K562 (cell line): ENCODE measurements at regions not wholly inside any gene's neighbourhood (a gene's known extent, or its start where the extent isn't known, plus 50 kb on each side); places are given as distances from the start of the nearest gene placed in this dataset.

Experiments used
- ATAC-seq: fragments of 200-7000 bp; cut with Tn5 transposase; 3 replicates; pipeline ENCODE4 v1.9.1; 2020; ENCODE audit warnings: moderate library complexity
- BruUV-seq: library from RNA; stranded (reverse); fragments of 400-500 nt; replicated peaks from 2 replicates; lab custom pipeline; 2021; lab: Mats Ljungman, UMichigan
- CTCF ChIA-PET: fragments of 300-600 bp; formaldehyde crosslinking; extraction: SDS; loops from one replicate; lab custom pipeline; 2021; ENCODE audit warnings: low intra/inter-chr PET ratio; lab: Yijun Ruan, JAX
- POLR2A ChIA-PET: fragments of 300-600, 350-650 bp; sonication (Branson Sonifier 250); formaldehyde crosslinking; extraction: SDS; loops from one replicate; lab custom pipeline; 2021; ENCODE audit warnings: antibody characterized with exemption, inconsistent platforms; lab: Yijun Ruan, JAX
- DNase-seq, 4 experiments: peaks; one replicate each; pipeline versions ENCODE4 v3.0.0 to v3.0.0-alpha.2; 2011 to 2018; ENCODE audit warnings: low spot score in 3 of 4, mixed read lengths in 3 of 4; ENCODE audit errors: extremely low read depth in 1 of 4
- FAIRE-seq: peaks from 2 replicates; lab custom pipeline; 2011; peaks lifted over from hg19 to GRCh38; lab: Jason Lieb, UNC
- H2AFZ ChIP-seq: 2 replicates; pipeline ENCODE4 v1.6.0; 2011; ENCODE audit warnings: low read depth, low read length, control low read depth, inconsistent platforms
- H3K27ac ChIP-seq: fragments of 200-600 bp; 3 replicates; pipeline ENCODE4 v1.8.0; 2011; ENCODE audit warnings: low read depth, mild to moderate bottlenecking, control low read depth, inconsistent platforms, low read length, moderate library complexity, mixed read lengths; ENCODE audit errors: extremely low read depth
- H3K27me3 ChIP-seq, 2 experiments: fragments of 300-600 bp in 1 of 2; 2 replicates in 1 of 2; 3 replicates in 1 of 2; pipeline versions ENCODE4 v1.6.0 to v1.8.0; 2011; ENCODE audit warnings: inconsistent platforms in 2 of 2, low read length in 2 of 2, mild to moderate bottlenecking in 1 of 2, mixed read lengths in 1 of 2, moderate library complexity in 1 of 2; ENCODE audit not compliant: control insufficient read depth in 2 of 2, insufficient read depth in 2 of 2
- H3K36me3 ChIP-seq: fragments of 300-600 bp; 3 replicates; pipeline ENCODE4 v1.8.0; 2011; ENCODE audit warnings: mild to moderate bottlenecking, low read length, inconsistent platforms; ENCODE audit not compliant: control insufficient read depth, insufficient read depth
- H3K4me1 ChIP-seq, 2 experiments: fragments of 200-600 bp in 1 of 2; replicated peaks in 1 of 2; 2 replicates in 1 of 2; 3 replicates in 1 of 2; pipeline versions ENCODE4 v1.5.1 to v1.8.0; 2011; ENCODE audit warnings: inconsistent platforms in 2 of 2, low read length in 2 of 2, mild to moderate bottlenecking in 1 of 2, mixed read lengths in 1 of 2, moderate library complexity in 1 of 2; ENCODE audit not compliant: control insufficient read depth in 2 of 2, insufficient read depth in 2 of 2
- H3K4me2 ChIP-seq: 2 replicates; pipeline ENCODE4 v1.6.1; 2011; ENCODE audit warnings: low read length, control low read depth, inconsistent platforms, mixed read lengths; ENCODE audit not compliant: insufficient read depth
- H3K4me3 ChIP-seq: fragments of 200-600 bp; sonication (generic), shearing (Covaris generic); 2 replicates; pipeline ENCODE4 v1.5.1; 2016; ENCODE audit warnings: control low read depth, inconsistent platforms
- H3K79me2 ChIP-seq: fragments of 200-600 bp; 3 replicates; pipeline ENCODE4 v1.8.0; 2011; ENCODE audit warnings: low read length, inconsistent platforms; ENCODE audit not compliant: control insufficient read depth, insufficient read depth
- H3K9ac ChIP-seq, 2 experiments: 2 replicates each; pipeline versions ENCODE4 v1.6.0 to v1.6.1; 2011; ENCODE audit warnings: low read depth in 2 of 2, low read length in 2 of 2, control low read depth in 1 of 2, inconsistent platforms in 1 of 2, mild to moderate bottlenecking in 1 of 2, mixed read lengths in 1 of 2; ENCODE audit not compliant: insufficient read depth in 1 of 2
- H3K9me1 ChIP-seq: one replicate; pipeline ENCODE4 v1.6.0; 2011; ENCODE audit warnings: inconsistent platforms, mild to moderate bottlenecking, low read length, moderate library complexity; ENCODE audit not compliant: control insufficient read depth, insufficient read depth
- H3K9me3 ChIP-seq: replicated peaks from 2 replicates; pipeline ENCODE4 v1.5.1; 2011; ENCODE audit warnings: low read depth, low read length, inconsistent platforms; ENCODE audit not compliant: control insufficient read depth, insufficient read depth
- H4K20me1 ChIP-seq: replicated peaks from 2 replicates; pipeline ENCODE4 v1.6.1; 2011; ENCODE audit warnings: low read length, inconsistent platforms, mixed read lengths; ENCODE audit not compliant: control insufficient read depth, insufficient read depth
- ARHGAP35 ChIP-seq: fragments of 450-650 bp; IDR thresholded peaks from 2 replicates; pipeline ENCODE4 v1.6.1; 2018; ENCODE audit not compliant: partially characterized antibody
- ZNF282 ChIP-seq: sonication (generic); formaldehyde crosslinking; IDR thresholded peaks from 2 replicates; pipeline ENCODE4 v1.8.1; 2023; ENCODE audit warnings: missing genetic modification reagents
- ZNF780A ChIP-seq: fragments of 250-450 bp; sonication (Bioruptor Pico); IDR thresholded peaks from 2 replicates; pipeline ENCODE4 v1.5.0; 2021; ENCODE audit warnings: mild to moderate bottlenecking
- WGBS: fragments of 100-300 bp; shearing (Covaris generic); methylation state at CpG from one replicate; pipeline ENCODE4 v1.1.6; 2016; ENCODE audit warnings: low coverage, mixed read lengths; ENCODE audit not compliant: insufficient coverage; ENCODE audit errors: missing lambda C conversion rate; 5-methylcytosine and 5-hydroxymethylcytosine counted together
- in situ Hi-C: fragments of 300-500 bp; cut with MboI; formaldehyde crosslinking; loops from 4 replicates; pipeline ENCODE4 v1.15.0; 2018; ENCODE audit warnings: inconsistent platforms, mixed read lengths
- intact Hi-C: fragments of 100-400 bp; cut with micrococcal nuclease; formaldehyde crosslinking; loops from 2 replicates; pipeline ENCODE4 v1.14.2; 2022
- TF ChIP-seq, protein P1 (sequence below): fragments of 450-650 bp; formaldehyde crosslinking; IDR thresholded peaks from 2 replicates; pipeline ENCODE4 v1.4.0; 2022; ENCODE audit warnings: mild to moderate bottlenecking, moderate library complexity
- TF ChIP-seq, protein P2 (sequence below): fragments of 450-650 bp; IDR thresholded peaks from 2 replicates; pipeline ENCODE4 v1.6.1; 2016; ENCODE audit warnings: low read depth

DNA sequence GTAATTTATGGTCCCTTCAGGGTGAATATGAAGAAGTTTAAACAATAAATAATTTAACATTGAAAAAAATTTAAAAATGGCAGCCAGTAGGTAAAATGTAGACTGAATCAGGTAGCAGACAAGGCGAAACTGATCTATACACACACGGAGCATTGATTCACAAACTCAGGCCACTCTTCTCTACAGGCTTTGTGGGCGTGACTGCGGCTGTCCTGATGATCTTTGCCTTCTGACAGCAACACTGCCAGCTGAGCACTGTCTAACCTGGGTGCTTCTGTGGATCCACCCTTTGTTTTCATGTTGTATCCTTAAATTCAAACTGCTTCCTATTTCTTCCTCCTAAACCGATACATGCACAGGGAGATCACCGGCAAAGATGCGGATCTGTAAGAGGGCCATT lies 315.4 kb upstream of the ADCY2 start:
- H3K9me3 ChIP-seq = no peaks in the 10 kb centered on the region
- in situ Hi-C loops (no loop called here), intact Hi-C loops (no loop called here)
- no peak overlapping the region for H3K4me3 ChIP-seq
- no peaks in the 10 kb centered on the region for H3K27me3 ChIP-seq
- ChIA-PET POLR2A (no interaction called here), CTCF (no interaction called here)
- H3K4me2 ChIP-seq = no peak overlapping the region
- no peak for TF ChIP-seq ZNF780A
- TF ChIP-seq, protein P1, sequence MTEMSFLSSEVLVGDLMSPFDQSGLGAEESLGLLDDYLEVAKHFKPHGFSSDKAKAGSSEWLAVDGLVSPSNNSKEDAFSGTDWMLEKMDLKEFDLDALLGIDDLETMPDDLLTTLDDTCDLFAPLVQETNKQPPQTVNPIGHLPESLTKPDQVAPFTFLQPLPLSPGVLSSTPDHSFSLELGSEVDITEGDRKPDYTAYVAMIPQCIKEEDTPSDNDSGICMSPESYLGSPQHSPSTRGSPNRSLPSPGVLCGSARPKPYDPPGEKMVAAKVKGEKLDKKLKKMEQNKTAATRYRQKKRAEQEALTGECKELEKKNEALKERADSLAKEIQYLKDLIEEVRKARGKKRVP (CRISPR knock-in tag) = no peak
- TF ChIP-seq, protein P2, sequence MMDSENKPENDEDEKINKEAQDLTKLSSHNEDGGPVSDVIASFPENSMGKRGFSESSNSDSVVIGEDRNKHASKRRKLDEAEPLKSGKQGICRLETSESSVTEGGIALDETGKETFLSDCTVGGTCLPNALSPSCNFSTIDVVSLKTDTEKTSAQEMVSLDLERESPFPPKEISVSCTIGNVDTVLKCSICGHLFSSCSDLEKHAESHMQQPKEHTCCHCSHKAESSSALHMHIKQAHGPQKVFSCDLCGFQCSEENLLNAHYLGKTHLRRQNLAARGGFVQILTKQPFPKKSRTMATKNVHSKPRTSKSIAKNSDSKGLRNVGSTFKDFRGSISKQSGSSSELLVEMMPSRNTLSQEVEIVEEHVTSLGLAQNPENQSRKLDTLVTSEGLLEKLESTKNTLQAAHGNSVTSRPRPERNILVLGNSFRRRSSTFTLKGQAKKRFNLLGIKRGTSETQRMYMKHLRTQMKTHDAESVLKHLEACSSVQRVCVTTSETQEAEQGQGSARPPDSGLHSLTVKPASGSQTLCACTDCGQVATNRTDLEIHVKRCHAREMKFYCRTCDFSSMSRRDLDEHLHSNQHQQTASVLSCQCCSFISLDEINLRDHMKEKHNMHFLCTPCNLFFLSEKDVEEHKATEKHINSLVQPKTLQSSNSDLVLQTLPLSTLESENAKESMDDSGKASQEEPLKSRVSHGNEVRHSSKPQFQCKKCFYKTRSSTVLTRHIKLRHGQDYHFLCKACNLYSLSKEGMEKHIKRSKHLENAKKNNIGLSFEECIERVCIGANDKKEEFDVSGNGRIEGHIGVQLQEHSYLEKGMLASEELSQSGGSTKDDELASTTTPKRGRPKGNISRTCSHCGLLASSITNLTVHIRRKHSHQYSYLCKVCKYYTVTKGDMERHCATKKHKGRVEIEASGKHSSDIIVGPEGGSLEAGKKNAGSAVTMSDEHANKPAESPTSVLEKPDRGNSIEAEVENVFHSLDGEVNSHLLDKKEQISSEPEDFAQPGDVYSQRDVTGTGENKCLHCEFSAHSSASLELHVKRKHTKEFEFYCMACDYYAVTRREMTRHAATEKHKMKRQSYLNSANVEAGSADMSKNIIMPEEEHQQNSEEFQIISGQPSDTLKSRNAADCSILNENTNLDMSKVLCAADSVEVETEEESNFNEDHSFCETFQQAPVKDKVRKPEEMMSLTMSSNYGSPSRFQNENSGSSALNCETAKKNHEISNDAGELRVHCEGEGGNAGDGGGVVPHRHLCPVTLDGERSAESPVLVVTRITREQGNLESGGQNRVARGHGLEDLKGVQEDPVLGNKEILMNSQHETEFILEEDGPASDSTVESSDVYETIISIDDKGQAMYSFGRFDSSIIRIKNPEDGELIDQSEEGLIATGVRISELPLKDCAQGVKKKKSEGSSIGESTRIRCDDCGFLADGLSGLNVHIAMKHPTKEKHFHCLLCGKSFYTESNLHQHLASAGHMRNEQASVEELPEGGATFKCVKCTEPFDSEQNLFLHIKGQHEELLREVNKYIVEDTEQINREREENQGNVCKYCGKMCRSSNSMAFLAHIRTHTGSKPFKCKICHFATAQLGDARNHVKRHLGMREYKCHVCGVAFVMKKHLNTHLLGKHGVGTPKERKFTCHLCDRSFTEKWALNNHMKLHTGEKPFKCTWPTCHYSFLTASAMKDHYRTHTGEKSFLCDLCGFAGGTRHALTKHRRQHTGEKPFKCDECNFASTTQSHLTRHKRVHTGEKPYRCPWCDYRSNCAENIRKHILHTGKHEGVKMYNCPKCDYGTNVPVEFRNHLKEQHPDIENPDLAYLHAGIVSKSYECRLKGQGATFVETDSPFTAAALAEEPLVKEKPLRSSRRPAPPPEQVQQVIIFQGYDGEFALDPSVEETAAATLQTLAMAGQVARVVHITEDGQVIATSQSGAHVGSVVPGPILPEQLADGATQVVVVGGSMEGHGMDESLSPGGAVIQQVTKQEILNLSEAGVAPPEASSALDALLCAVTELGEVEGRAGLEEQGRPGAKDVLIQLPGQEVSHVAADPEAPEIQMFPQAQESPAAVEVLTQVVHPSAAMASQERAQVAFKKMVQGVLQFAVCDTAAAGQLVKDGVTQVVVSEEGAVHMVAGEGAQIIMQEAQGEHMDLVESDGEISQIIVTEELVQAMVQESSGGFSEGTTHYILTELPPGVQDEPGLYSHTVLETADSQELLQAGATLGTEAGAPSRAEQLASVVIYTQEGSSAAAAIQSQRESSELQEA = no peak
- no peak for TF ChIP-seq ARHGAP35
- no peak for TF ChIP-seq ZNF282
- no TSS peak for BruUV-seq
- H3K27ac ChIP-seq = no peak overlapping the region
- no peaks in the 10 kb centered on the region for H3K9me1 ChIP-seq
- H4K20me1 ChIP-seq = no peaks in the 10 kb centered on the region
- H2AFZ ChIP-seq = no peak overlapping the region
- no peaks in the 10 kb centered on the region for H3K36me3 ChIP-seq
- no peak for FAIRE-seq
- ATAC-seq = no peak
- no peaks in the 10 kb centered on the region for H3K4me1 ChIP-seq
- no peak overlapping the region for H3K9ac ChIP-seq
- 2% methylated on average over 7 of the region's 7 CpGs for WGBS
- DNase-seq = no peak
- H3K79me2 ChIP-seq = no peaks in the 10 kb centered on the region
